SK-N-SH (cell line): ENCODE measurements at regions not wholly inside any gene's neighbourhood (a gene's known extent, or its start where the extent isn't known, plus 50 kb on each side); places are given as distances from the start of the nearest gene placed in this dataset.

Experiments
- CTCF ChIA-PET: fragments of 300-600, 350-600 bp; formaldehyde crosslinking; extraction: SDS; loops from one replicate; lab custom pipeline; 2021; lab: Yijun Ruan, JAX
- POLR2A ChIA-PET: fragments of 350-600 bp; sonication (Branson Sonifier 250); formaldehyde crosslinking; extraction: SDS; loops from one replicate; lab custom pipeline; 2020; ENCODE audit warnings: antibody characterized with exemption, inconsistent platforms; lab: Yijun Ruan, JAX
- DNase-seq: peaks from one replicate; pipeline ENCODE4 v3.0.0; 2012
- H2AFZ ChIP-seq: fragments of 200-600 bp; sonication (generic); 2 replicates; pipeline ENCODE4 v1.8.1; 2016; ENCODE audit warnings: antibody characterized with exemption, mild to moderate bottlenecking, low read depth
- H3F3A ChIP-seq: fragments of 200-600 bp; sonication (generic); replicated peaks from 2 replicates; pipeline ENCODE3; 2016; ENCODE audit warnings: antibody characterized with exemption, mild to moderate bottlenecking; ENCODE audit not compliant: insufficient read depth
- H3K27ac ChIP-seq, 2 experiments: fragments of 200-500 bp in 1 of 2; fragments of 200-600 bp in 1 of 2; sonication (Bioruptor generic) in 1 of 2; sonication (generic), shearing (Covaris generic) in 1 of 2; 2 replicates each; pipeline versions ENCODE4 v1.5.1 to v1.6.1; 2014 to 2016; ENCODE audit warnings: low read depth in 2 of 2, inconsistent platforms in 1 of 2, low read length in 1 of 2, mild to moderate bottlenecking in 1 of 2, mixed read lengths in 1 of 2
- H3K27me3 ChIP-seq: fragments of 200-600 bp; sonication (generic), shearing (Covaris generic); 2 replicates; pipeline ENCODE4 v1.6.1; 2016; ENCODE audit warnings: mixed run types; ENCODE audit not compliant: insufficient read depth
- H3K36me3 ChIP-seq, 2 experiments: fragments of 200-500 bp in 1 of 2; fragments of 200-600 bp in 1 of 2; sonication (Bioruptor generic) in 1 of 2; sonication (generic) in 1 of 2; replicated peaks in 1 of 2; 2 replicates each; pipeline versions ENCODE3 to v1.5.1; 2014 to 2016; ENCODE audit warnings: low read length in 1 of 2, mild to moderate bottlenecking in 1 of 2; ENCODE audit not compliant: insufficient read depth in 2 of 2, control insufficient read depth in 1 of 2
- H3K4me1 ChIP-seq, 2 experiments: fragments of 200-500 bp in 1 of 2; fragments of 200-600 bp in 1 of 2; sonication (Bioruptor generic) in 1 of 2; sonication (generic), shearing (Covaris generic) in 1 of 2; 2 replicates each; pipeline versions ENCODE4 v1.5.1 to v1.6.1; 2014 to 2016; ENCODE audit warnings: low read depth in 1 of 2, low read length in 1 of 2, mixed run types in 1 of 2; ENCODE audit not compliant: insufficient read depth in 2 of 2, control insufficient read depth in 1 of 2
- H3K4me2 ChIP-seq: fragments of 200-600 bp; sonication (generic), shearing (Covaris generic); 2 replicates; pipeline ENCODE4 v1.6.1; 2017; ENCODE audit warnings: mixed run types
- H3K4me3 ChIP-seq, 2 experiments: fragments of 200-500 bp in 1 of 2; fragments of 200-600 bp in 1 of 2; sonication (Bioruptor generic) in 1 of 2; sonication (generic), shearing (Covaris generic) in 1 of 2; 2 replicates each; pipeline versions ENCODE4 v1.5.1 to v1.8.1; 2014 to 2016; ENCODE audit warnings: low read depth in 2 of 2, inconsistent platforms in 1 of 2, low read length in 1 of 2, mild to moderate bottlenecking in 1 of 2, mixed read lengths in 1 of 2, moderate library complexity in 1 of 2
- H3K79me2 ChIP-seq: fragments of 200-600 bp; sonication (generic); 2 replicates; pipeline ENCODE4 v1.8.1; 2017; ENCODE audit warnings: mild to moderate bottlenecking; ENCODE audit not compliant: insufficient read depth
- H3K9ac ChIP-seq: fragments of 200-600 bp; sonication (generic); 2 replicates; pipeline ENCODE4 v1.6.1; 2017; ENCODE audit warnings: mixed run types
- H3K9me2 ChIP-seq: fragments of 200-600 bp; sonication (generic); 2 replicates; pipeline ENCODE4 v1.6.1; 2017; ENCODE audit warnings: mixed run types
- H3K9me3 ChIP-seq: fragments of 200-600 bp; sonication (generic); 2 replicates; pipeline ENCODE4 v1.6.1; 2017; ENCODE audit warnings: mixed run types, mild to moderate bottlenecking, moderate library complexity
- H4K20me1 ChIP-seq: fragments of 200-600 bp; sonication (generic); 2 replicates; pipeline ENCODE4 v1.6.1; 2017; ENCODE audit warnings: mild to moderate bottlenecking, mixed run types; ENCODE audit not compliant: insufficient read depth
- CHD2 ChIP-seq: fragments of 150-350 bp; IDR thresholded peaks from 2 replicates; pipeline ENCODE4 v1.6.1; 2018; ENCODE audit warnings: low read length; ENCODE audit not compliant: partially characterized antibody
- EZH2phosphoT487 ChIP-seq: fragments of 200-600 bp; sonication (generic); IDR thresholded peaks from 2 replicates; pipeline ENCODE4 v1.6.1; 2017; ENCODE audit warnings: low read depth, mixed run types, mild to moderate bottlenecking, antibody characterized with exemption, moderate library complexity, borderline replicate concordance
- FOXJ3 ChIP-seq: sonication (generic); formaldehyde crosslinking; IDR thresholded peaks from 2 replicates; pipeline ENCODE4 v1.5.1; 2020; ENCODE audit warnings: mild to moderate bottlenecking, missing genetic modification reagents
- FOXM1 ChIP-seq: IDR thresholded peaks from 2 replicates; pipeline ENCODE4 v1.4.0; 2012; ENCODE audit warnings: low read depth, mild to moderate bottlenecking
- GABPA ChIP-seq: IDR thresholded peaks from 2 replicates; pipeline ENCODE4 v1.4.0; 2012; ENCODE audit warnings: low read depth, mild to moderate bottlenecking
- GATA2 ChIP-seq: sonication (generic); formaldehyde crosslinking; IDR thresholded peaks from 2 replicates; pipeline ENCODE4 v1.5.0; 2020; ENCODE audit warnings: mild to moderate bottlenecking, missing genetic modification reagents
- IRF3 ChIP-seq: fragments of 150-350 bp; IDR thresholded peaks from 2 replicates; pipeline ENCODE4 v1.6.1; 2016; ENCODE audit warnings: mild to moderate bottlenecking, low read depth, low read length
- JUND ChIP-seq: IDR thresholded peaks from 2 replicates; pipeline ENCODE4 v1.4.0; 2012
- MXI1 ChIP-seq: IDR thresholded peaks from 2 replicates; pipeline ENCODE4 v1.6.1; 2012; ENCODE audit warnings: mild to moderate bottlenecking, low read depth, low read length, improper control_type of control experiment
- RAD21 ChIP-seq: IDR thresholded peaks from 2 replicates; pipeline ENCODE4 v1.6.1; 2012; ENCODE audit warnings: mild to moderate bottlenecking, low read length
- REST ChIP-seq: IDR thresholded peaks from 2 replicates; pipeline ENCODE4 v1.6.1; 2012; ENCODE audit warnings: mild to moderate bottlenecking, low read depth, low read length, moderate library complexity
- YY1 ChIP-seq: IDR thresholded peaks from 2 replicates; pipeline ENCODE4 v1.4.0; 2012; ENCODE audit warnings: low read depth, mild to moderate bottlenecking
- ZBTB33 ChIP-seq: IDR thresholded peaks from 2 replicates; pipeline ENCODE4 v1.4.0; 2012; ENCODE audit warnings: low read depth, borderline replicate concordance
- WGBS: methylation state at CpG from one replicate; pipeline ENCODE4 v1.1.6; 2017; ENCODE audit warnings: low lambda C conversion rate; 5-methylcytosine and 5-hydroxymethylcytosine counted together
- TF ChIP-seq, protein P1 (sequence below): IDR thresholded peaks from 2 replicates; pipeline ENCODE4 v1.4.0; 2012; ENCODE audit warnings: low read depth, borderline replicate concordance

DNA sequence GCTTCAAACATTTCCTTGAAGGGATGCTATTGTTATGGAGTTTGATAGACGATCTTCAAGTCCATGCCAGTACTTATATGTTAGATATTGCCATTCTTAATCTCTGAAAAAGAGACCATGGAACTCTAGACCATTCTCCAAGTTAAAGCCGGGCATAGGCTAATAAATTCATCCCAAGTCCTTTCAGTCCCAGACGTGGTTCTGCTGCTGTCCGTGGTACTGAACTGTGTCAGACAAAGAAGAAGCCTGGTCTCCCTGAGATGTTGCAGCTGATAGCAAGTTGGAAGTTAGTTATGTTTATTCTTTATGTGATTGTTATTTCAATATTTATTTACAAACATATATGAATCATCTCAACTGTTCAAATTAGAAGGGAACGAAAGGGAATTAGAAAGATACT, 158.7 kb downstream of the NMUR2 start:
- H3K9ac ChIP-seq, result no peak overlapping the region
- no peak overlapping the region for H2AFZ ChIP-seq
- TF ChIP-seq REST, result peak; percentile 95
- TF ChIP-seq CHD2, result no peak
- no peak for TF ChIP-seq GATA2
- no peak for TF ChIP-seq YY1
- H3K4me2 ChIP-seq, result no peak overlapping the region
- no peaks in the 10 kb centered on the region for H3K27me3 ChIP-seq
- DNase-seq, result no peak
- H3K79me2 ChIP-seq, result no peaks in the 10 kb centered on the region
- no peaks in the 10 kb centered on the region for H4K20me1 ChIP-seq
- WGBS, result 3% methylated on average over 5 of the region's 5 CpGs
- no peaks in the 10 kb centered on the region for H3K36me3 ChIP-seq
- CTCF ChIA-PET, result no interaction called here
- H3F3A ChIP-seq, result no peaks in the 10 kb centered on the region
- H3K27ac ChIP-seq, result no peak overlapping the region
- H3K9me3 ChIP-seq, result no peaks in the 10 kb centered on the region
- no peaks in the 10 kb centered on the region for H3K4me1 ChIP-seq
- POLR2A ChIA-PET, result no interaction called here
- H3K4me3 ChIP-seq, result no peak overlapping the region
- no peaks in the 10 kb centered on the region for H3K9me2 ChIP-seq

- POLR2A ChIA-PET, result no interaction called here
- no peak overlapping the region for H3K9ac ChIP-seq
- TF ChIP-seq IRF3, result no peak
- TF ChIP-seq JUND, result no peak
- TF ChIP-seq YY1, result no peak
- no peak for TF ChIP-seq REST
- TF ChIP-seq CHD2, result no peak
- TF ChIP-seq RAD21, result no peak
- no peak for TF ChIP-seq FOXM1
- no peak for TF ChIP-seq ZBTB33
- no peak for TF ChIP-seq MXI1
- no peak for TF ChIP-seq FOXJ3 (CRISPR knock-in tag)
- TF ChIP-seq EZH2phosphoT487, result no peak
- no peak for TF ChIP-seq GABPA
- TF ChIP-seq, protein P1, sequence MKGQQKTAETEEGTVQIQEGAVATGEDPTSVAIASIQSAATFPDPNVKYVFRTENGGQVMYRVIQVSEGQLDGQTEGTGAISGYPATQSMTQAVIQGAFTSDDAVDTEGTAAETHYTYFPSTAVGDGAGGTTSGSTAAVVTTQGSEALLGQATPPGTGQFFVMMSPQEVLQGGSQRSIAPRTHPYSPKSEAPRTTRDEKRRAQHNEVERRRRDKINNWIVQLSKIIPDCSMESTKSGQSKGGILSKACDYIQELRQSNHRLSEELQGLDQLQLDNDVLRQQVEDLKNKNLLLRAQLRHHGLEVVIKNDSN, result no peak
Observed at GRCh38 chr5:152237531-152237930, 167.5 kb downstream of the NMUR2 start.

More at GRCh38 chr5:152237531-152237930, 167.5 kb downstream of the NMUR2 start:
- Histone ChIP-seq H3K36me3 (no peaks in the 10 kb centered on the region), H3K79me2 (no peaks in the 10 kb centered on the region), H3K27ac (no peak overlapping the region), H4K20me1 (no peaks in the 10 kb centered on the region), H2AFZ (no peak overlapping the region), H3K4me1 (no peaks in the 10 kb centered on the region), H3K27me3 (no peaks in the 10 kb centered on the region), H3K4me2 (no peak overlapping the region), H3F3A (no peaks in the 10 kb centered on the region), H3K9me3 (no peaks in the 10 kb centered on the region), H3K4me3 (no peak overlapping the region), H3K9me2 (no peaks in the 10 kb centered on the region)
- WGBS, result 3% methylated on average over 2 of the region's 2 CpGs
- DNase-seq, result no peak
- CTCF ChIA-PET, result no interaction called here
